Loucy (cell line): ENCODE measurements at regions not wholly inside any gene's neighbourhood (a gene's known extent, or its start where the extent isn't known, plus 50 kb on each side); places are given as distances from the start of the nearest gene placed in this dataset.

Experiments
- H2AFZ ChIP-seq: fragments of 200-600 bp; sonication (generic); 2 replicates; pipeline ENCODE4 v1.6.0; 2016; ENCODE audit warnings: antibody characterized with exemption, mild to moderate bottlenecking, low read length, moderate library complexity
- H3F3A ChIP-seq: fragments of 200-600 bp; 2 replicates; pipeline ENCODE4 v1.6.0; 2016; ENCODE audit warnings: antibody characterized with exemption, low read depth, mild to moderate bottlenecking
- H3K27me3 ChIP-seq: fragments of 200-600 bp; sonication (generic); 2 replicates; pipeline ENCODE4 v1.6.1; 2014; ENCODE audit warnings: low read length, mild to moderate bottlenecking; ENCODE audit not compliant: insufficient read depth, poor library complexity, severe bottlenecking
- H3K36me3 ChIP-seq: fragments of 200-600 bp; sonication (generic); 2 replicates; pipeline ENCODE4 v1.6.1; 2016; ENCODE audit warnings: low read length; ENCODE audit not compliant: insufficient read depth
- H3K4me1 ChIP-seq: fragments of 200-600 bp; sonication (generic); 2 replicates; pipeline ENCODE4 v1.5.1; 2014; ENCODE audit warnings: low read length, mild to moderate bottlenecking; ENCODE audit not compliant: insufficient read depth, poor library complexity, severe bottlenecking
- H3K4me2 ChIP-seq: fragments of 200-600 bp; sonication (generic); 2 replicates; pipeline ENCODE4 v1.6.0; 2014; ENCODE audit warnings: antibody characterized with exemption, low read length, low read depth, mild to moderate bottlenecking; ENCODE audit not compliant: poor library complexity, severe bottlenecking
- H3K4me3 ChIP-seq: fragments of 200-600 bp; sonication (generic); 2 replicates; pipeline ENCODE4 v1.5.1; 2014; ENCODE audit warnings: low read length, mild to moderate bottlenecking, mixed read lengths; ENCODE audit not compliant: poor library complexity, severe bottlenecking
- H3K79me2 ChIP-seq: fragments of 200-600 bp; sonication (generic); 2 replicates; pipeline ENCODE4 v1.6.1; 2014; ENCODE audit warnings: low read length; ENCODE audit not compliant: insufficient read depth
- H3K9ac ChIP-seq: fragments of 200-600 bp; sonication (generic); 2 replicates; pipeline ENCODE4 v1.6.0; 2014; ENCODE audit warnings: mild to moderate bottlenecking, low read depth, low read length, moderate library complexity; ENCODE audit not compliant: poor library complexity, severe bottlenecking
- H3K9me2 ChIP-seq: fragments of 200-600 bp; sonication (generic); replicated peaks from 2 replicates; pipeline ENCODE4 v1.6.1; 2016; ENCODE audit warnings: low read depth, low read length, mixed read lengths
- H3K9me3 ChIP-seq: fragments of 200-600 bp; sonication (generic); 2 replicates; pipeline ENCODE4 v1.6.1; 2014; ENCODE audit warnings: mild to moderate bottlenecking, antibody characterized with exemption, low read length, low read depth; ENCODE audit not compliant: insufficient read depth
- H4K20me1 ChIP-seq: fragments of 200-600 bp; sonication (generic); 2 replicates; pipeline ENCODE4 v1.6.0; 2014; ENCODE audit warnings: antibody characterized with exemption, low read length, mild to moderate bottlenecking; ENCODE audit not compliant: insufficient read depth, poor library complexity, severe bottlenecking
- CTCF ChIP-seq: fragments of 200-600 bp; sonication (generic); conservative IDR thresholded peaks from 2 replicates; pipeline ENCODE4 v1.5.1; 2014; ENCODE audit warnings: mild to moderate bottlenecking, antibody characterized with exemption, low read length
- EZH2phosphoT487 ChIP-seq: fragments of 200-600 bp; IDR thresholded peaks from 2 replicates; pipeline ENCODE4 v1.6.1; 2018; ENCODE audit warnings: antibody characterized with exemption, mild to moderate bottlenecking, moderate library complexity, borderline replicate concordance

- Histone ChIP-seq H3K27me3 (no peaks in the 10 kb centered on the region), H3K9me2 (no peaks in the 10 kb centered on the region), H4K20me1 (no peaks in the 10 kb centered on the region), H3K4me1 (no peaks in the 10 kb centered on the region), H3K36me3 (no peaks in the 10 kb centered on the region), H3K4me3 (no peak overlapping the region), H3K9me3 (no peaks in the 10 kb centered on the region), H3F3A (no peaks in the 10 kb centered on the region), H3K4me2 (no peak overlapping the region), H2AFZ (no peak overlapping the region), H3K79me2 (no peaks in the 10 kb centered on the region), H3K9ac (no peak overlapping the region)
- no peak for TF ChIP-seq EZH2phosphoT487
- no peak for TF ChIP-seq CTCF
Measured at GRCh38 chr5:6302684-6303083, 75.7 kb downstream of the MED10 start.

GRCh38 chr5:6302075-6302474 is 76.3 kb downstream of the MED10 start:
- no peak for TF ChIP-seq CTCF
- TF ChIP-seq EZH2phosphoT487: no peak
- H3K27me3 ChIP-seq: no peaks in the 10 kb centered on the region
- H3K9ac ChIP-seq: no peak overlapping the region

GRCh38 chr5:6296524-6296923 is 81.8 kb downstream of the MED10 start:
- Histone ChIP-seq H3F3A (no peaks in the 10 kb centered on the region), H3K79me2 (no peaks in the 10 kb centered on the region), H3K4me3 (no peak overlapping the region), H3K4me1 (no peaks in the 10 kb centered on the region), H3K36me3 (no peaks in the 10 kb centered on the region), H3K27me3 (no peaks in the 10 kb centered on the region), H3K9me2 (no peaks in the 10 kb centered on the region), H2AFZ (no peak overlapping the region), H3K9me3 (no peaks in the 10 kb centered on the region), H3K9ac (no peak overlapping the region), H3K4me2 (no peak overlapping the region), H4K20me1 (no peaks in the 10 kb centered on the region)
- TF ChIP-seq EZH2phosphoT487 (no peak), CTCF (no peak)

More at GRCh38 chr5:6302075-6302474, 76.3 kb downstream of the MED10 start:
- Histone ChIP-seq H2AFZ (no peak overlapping the region), H3K9me2 (no peaks in the 10 kb centered on the region), H3K4me3 (no peak overlapping the region), H3K9me3 (no peaks in the 10 kb centered on the region), H3F3A (no peaks in the 10 kb centered on the region), H4K20me1 (no peaks in the 10 kb centered on the region), H3K36me3 (no peaks in the 10 kb centered on the region), H3K4me1 (no peaks in the 10 kb centered on the region), H3K4me2 (no peak overlapping the region), H3K79me2 (no peaks in the 10 kb centered on the region)
